ENCODE measurements at regions not wholly inside any gene's neighbourhood (a gene's known extent, or its start where the extent isn't known, plus 50 kb on each side); places are given as distances from the start of the nearest gene placed in this dataset.

- no peaks in the 10 kb centered on the region for H3K79me2 ChIP-seq (ENCODE audit: control insufficient read depth, insufficient read depth, low read length)
- DNase-seq (ENCODE audit: extremely low read depth in 1 of 4, low spot score in 3 of 4) (no peak), ATAC-seq (no peak), FAIRE-seq (no peak)
- no peak overlapping the region for H3K4me3 ChIP-seq
- H2AFZ ChIP-seq (ENCODE audit: low read depth, low read length): no peak overlapping the region
- H3K4me1 ChIP-seq (replicated peaks in 1 of 2; ENCODE audit: control insufficient read depth in 2 of 2, insufficient read depth in 2 of 2, low read length in 2 of 2): no peaks in the 10 kb centered on the region
- no peaks in the 10 kb centered on the region for H3K36me3 ChIP-seq (ENCODE audit: control insufficient read depth, insufficient read depth, low read length)
- no peaks in the 10 kb centered on the region for H4K20me1 ChIP-seq (replicated peaks; ENCODE audit: control insufficient read depth, insufficient read depth, low read length)
- H3K9me1 ChIP-seq (ENCODE audit: control insufficient read depth, insufficient read depth, low read length): no peaks in the 10 kb centered on the region
- H3K4me2 ChIP-seq (ENCODE audit: insufficient read depth, low read length): no peak overlapping the region
- CTCF ChIA-PET (ENCODE audit: low intra/inter-chr PET ratio): no interaction called here
- intact Hi-C loops (cut with micrococcal nuclease): no loop called here
- in situ Hi-C loops (cut with MboI): loop anchor here (10.0 kb wide), 1 partner anchor 1497 kb away; no protein-coding TSS in a partner anchor
- BruUV-seq (replicated peaks): no TSS peak
- H3K9ac ChIP-seq (ENCODE audit: insufficient read depth in 1 of 2, low read depth in 2 of 2, low read length in 2 of 2): no peak overlapping the region
- H3K27ac ChIP-seq (ENCODE audit: extremely low read depth, low read depth, low read length): no peak overlapping the region
- WGBS (ENCODE audit: insufficient coverage, low coverage, missing lambda C conversion rate): 0% methylated on average over 5 of the region's 8 CpGs
- POLR2A ChIA-PET: interaction anchor here (0.5 kb wide), 1 partner anchor 622 kb away, joined by 3 read pairs; no protein-coding TSS in a partner anchor
- peaks cover 3 to 9% of the 10 kb centered on the region in 2 experiments; a peak in 3 of 5 replicates for H3K27me3 ChIP-seq (ENCODE audit: control insufficient read depth in 2 of 2, insufficient read depth in 2 of 2, low read length in 2 of 2)
- H3K9me3 ChIP-seq (replicated peaks; ENCODE audit: control insufficient read depth, insufficient read depth, low read depth, low read length): no peaks in the 10 kb centered on the region
- TF ChIP-seq PTBP1 (IDR thresholded peaks at IDR 0.05; ENCODE audit: low read depth, low read length) (no peak), TEAD1 (CRISPR knock-in tag; IDR thresholded peaks at IDR 0.05) (no peak), RNF219 (CRISPR knock-in tag; IDR thresholded peaks at IDR 0.05) (no peak), CCAR2 (IDR thresholded peaks at IDR 0.05; ENCODE audit: low read depth, low read length) (no peak), ZSCAN29 (IDR thresholded peaks at IDR 0.05) (no peak), ZNF311 (CRISPR knock-in tag; IDR thresholded peaks at IDR 0.05) (no peak), CHD1 (IDR thresholded peaks at IDR 0.05; ENCODE audit: low read length) (no peak), ZNF217 (CRISPR knock-in tag; IDR thresholded peaks at IDR 0.05) (no peak), SIN3B (IDR thresholded peaks at IDR 0.05; ENCODE audit: low read depth) (no peak), ZNF707 (CRISPR knock-in tag; conservative IDR thresholded peaks at IDR 0.05) (no peak), MTF1 (CRISPR knock-in tag; IDR thresholded peaks at IDR 0.05; ENCODE audit: borderline replicate concordance) (no peak), NKRF (IDR thresholded peaks at IDR 0.05; ENCODE audit: borderline replicate concordance) (no peak)
- TF ChIP-seq, protein P1, sequence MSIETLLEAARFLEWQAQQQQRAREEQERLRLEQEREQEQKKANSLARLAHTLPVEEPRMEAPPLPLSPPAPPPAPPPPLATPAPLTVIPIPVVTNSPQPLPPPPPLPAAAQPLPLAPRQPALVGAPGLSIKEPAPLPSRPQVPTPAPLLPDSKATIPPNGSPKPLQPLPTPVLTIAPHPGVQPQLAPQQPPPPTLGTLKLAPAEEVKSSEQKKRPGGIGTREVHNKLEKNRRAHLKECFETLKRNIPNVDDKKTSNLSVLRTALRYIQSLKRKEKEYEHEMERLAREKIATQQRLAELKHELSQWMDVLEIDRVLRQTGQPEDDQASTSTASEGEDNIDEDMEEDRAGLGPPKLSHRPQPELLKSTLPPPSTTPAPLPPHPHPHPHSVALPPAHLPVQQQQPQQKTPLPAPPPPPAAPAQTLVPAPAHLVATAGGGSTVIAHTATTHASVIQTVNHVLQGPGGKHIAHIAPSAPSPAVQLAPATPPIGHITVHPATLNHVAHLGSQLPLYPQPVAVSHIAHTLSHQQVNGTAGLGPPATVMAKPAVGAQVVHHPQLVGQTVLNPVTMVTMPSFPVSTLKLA (conservative IDR thresholded peaks at IDR 0.05): no peak
- TF ChIP-seq, protein P2, sequence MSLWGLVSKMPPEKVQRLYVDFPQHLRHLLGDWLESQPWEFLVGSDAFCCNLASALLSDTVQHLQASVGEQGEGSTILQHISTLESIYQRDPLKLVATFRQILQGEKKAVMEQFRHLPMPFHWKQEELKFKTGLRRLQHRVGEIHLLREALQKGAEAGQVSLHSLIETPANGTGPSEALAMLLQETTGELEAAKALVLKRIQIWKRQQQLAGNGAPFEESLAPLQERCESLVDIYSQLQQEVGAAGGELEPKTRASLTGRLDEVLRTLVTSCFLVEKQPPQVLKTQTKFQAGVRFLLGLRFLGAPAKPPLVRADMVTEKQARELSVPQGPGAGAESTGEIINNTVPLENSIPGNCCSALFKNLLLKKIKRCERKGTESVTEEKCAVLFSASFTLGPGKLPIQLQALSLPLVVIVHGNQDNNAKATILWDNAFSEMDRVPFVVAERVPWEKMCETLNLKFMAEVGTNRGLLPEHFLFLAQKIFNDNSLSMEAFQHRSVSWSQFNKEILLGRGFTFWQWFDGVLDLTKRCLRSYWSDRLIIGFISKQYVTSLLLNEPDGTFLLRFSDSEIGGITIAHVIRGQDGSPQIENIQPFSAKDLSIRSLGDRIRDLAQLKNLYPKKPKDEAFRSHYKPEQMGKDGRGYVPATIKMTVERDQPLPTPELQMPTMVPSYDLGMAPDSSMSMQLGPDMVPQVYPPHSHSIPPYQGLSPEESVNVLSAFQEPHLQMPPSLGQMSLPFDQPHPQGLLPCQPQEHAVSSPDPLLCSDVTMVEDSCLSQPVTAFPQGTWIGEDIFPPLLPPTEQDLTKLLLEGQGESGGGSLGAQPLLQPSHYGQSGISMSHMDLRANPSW (CRISPR knock-in tag; IDR thresholded peaks at IDR 0.05): no peak
Measured at GRCh38 chr3:125647318-125648014, 52.2 kb upstream of the OSBPL11 start.

Measured in K562 (cell line).